ENCODE measurements at regions not wholly inside any gene's neighbourhood (a gene's known extent, or its start where the extent isn't known, plus 50 kb on each side); places are given as distances from the start of the nearest gene placed in this dataset.

DNA sequence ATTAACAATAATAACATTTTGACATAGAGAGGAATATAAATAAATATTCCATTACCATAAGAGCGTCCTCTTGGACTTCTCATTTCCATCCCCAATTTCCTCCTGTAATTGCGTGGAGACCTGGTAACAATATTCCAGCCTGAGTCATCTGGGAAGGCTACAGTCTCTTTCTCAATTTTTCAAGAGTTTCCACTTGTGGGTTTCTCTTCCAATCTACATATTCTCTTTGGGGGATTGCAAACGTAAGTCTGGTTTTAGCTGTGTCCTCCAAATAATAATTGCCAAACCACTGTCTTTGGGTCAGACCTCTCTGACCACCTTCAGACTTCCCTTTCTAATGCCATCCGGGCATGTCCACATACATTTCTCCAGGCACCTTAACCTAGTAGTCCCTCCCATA lies 124.5 kb upstream of the USP24 start (continued):
- TF ChIP-seq KDM1A (IDR thresholded peaks at IDR 0.05; ENCODE audit: borderline replicate concordance, low read length): no peak
- TF ChIP-seq TBP (IDR thresholded peaks at IDR 0.05; ENCODE audit: low read depth, low read length): no peak
- no peak for TF ChIP-seq ASH2L (IDR thresholded peaks at IDR 0.05; ENCODE audit: low read length)
- TF ChIP-seq JUN (IDR thresholded peaks at IDR 0.05; ENCODE audit: low read depth, low read length): no peak
- TF ChIP-seq TAF7 (optimal IDR thresholded peaks at IDR 0.05; ENCODE audit: borderline replicate concordance, low read depth, low read length): no peak
- TF ChIP-seq EGR1 (IDR thresholded peaks at IDR 0.05; ENCODE audit: borderline replicate concordance, low read depth, low read length): no peak
- no peak for TF ChIP-seq TAF1 (IDR thresholded peaks at IDR 0.05; ENCODE audit: low read depth, low read length)
